22Rv1 (cell line): ENCODE measurements at regions not wholly inside any gene's neighbourhood (a gene's known extent, or its start where the extent isn't known, plus 50 kb on each side); places are given as distances from the start of the nearest gene placed in this dataset.

Source experiments
- CTCF ChIP-seq: fragments of 450-650 bp; IDR thresholded peaks from 2 replicates; pipeline ENCODE4 v1.5.1; 2017; ENCODE audit warnings: mild to moderate bottlenecking
- ZFX ChIP-seq: fragments of 450-650 bp; IDR thresholded peaks from 2 replicates; pipeline ENCODE4 v1.6.1; 2017; ENCODE audit warnings: antibody characterized with exemption, borderline replicate concordance

- TF ChIP-seq CTCF (no peak), ZFX (no peak)
Measured at GRCh38 chr3:3335903-3336302, 156.4 kb upstream of the CRBN start.
